GM12878 (cell line): ENCODE measurements at regions not wholly inside any gene's neighbourhood (a gene's known extent, or its start where the extent isn't known, plus 50 kb on each side); places are given as distances from the start of the nearest gene placed in this dataset.

Experiments
- ATAC-seq: fragments of 200-7000 bp; cut with Tn5 transposase; 3 replicates; pipeline ENCODE4 v1.9.1; 2020; ENCODE audit warnings: mild to moderate bottlenecking, moderate library complexity
- BruUV-seq: library from RNA; stranded (reverse); fragments of 400-500 nt; replicated peaks from 2 replicates; lab custom pipeline; 2021; lab: Mats Ljungman, UMichigan
- CTCF ChIA-PET: fragments of 300-600 bp; sonication (Branson Sonifier 250); formaldehyde crosslinking; extraction: SDS; loops from one replicate; lab custom pipeline; 2021; ENCODE audit warnings: inconsistent platforms; lab: Yijun Ruan, JAX
- POLR2A ChIA-PET: fragments of 350-600 bp; formaldehyde crosslinking; extraction: SDS; loops from one replicate; lab custom pipeline; 2021; ENCODE audit warnings: inconsistent platforms; lab: Charles Lee
- RAD21 ChIA-PET: fragments of 300-600 bp; sonication (Branson Sonifier 250); formaldehyde crosslinking; loops from one replicate; lab custom pipeline; 2023; ENCODE audit warnings: antibody characterized with exemption; ENCODE audit not compliant: unreplicated experiment; lab: Charles Lee
- SMC1A ChIA-PET: fragments of 300-600 bp; sonication (Branson Sonifier 250); formaldehyde crosslinking; loops from one replicate; lab custom pipeline; 2023; ENCODE audit not compliant: unreplicated experiment, uncharacterized antibody; lab: Charles Lee
- DNase-seq: peaks from one replicate; pipeline ENCODE4 v3.0.0-alpha.2; 2011; ENCODE audit warnings: low read depth, low spot score
- FAIRE-seq: peaks from 3 replicates; lab custom pipeline; 2011; peaks lifted over from hg19 to GRCh38; lab: Jason Lieb, UNC
- H2AFZ ChIP-seq: 2 replicates; pipeline ENCODE4 v1.6.0; 2011; ENCODE audit warnings: low read depth, low read length, control low read depth; ENCODE audit not compliant: control insufficient read depth
- H3K27ac ChIP-seq: 2 replicates; pipeline ENCODE4 v1.5.1; 2011; ENCODE audit warnings: control low read depth; ENCODE audit not compliant: control insufficient read depth, insufficient read depth
- H3K27me3 ChIP-seq, 2 experiments: replicated peaks in 1 of 2; 2 replicates each; pipeline versions ENCODE4 v1.6.0 to v1.6.1; 2011; ENCODE audit warnings: low read length in 1 of 2; ENCODE audit not compliant: control insufficient read depth in 2 of 2, insufficient read depth in 2 of 2
- H3K36me3 ChIP-seq, 2 experiments: 2 replicates each; pipeline ENCODE4 v1.5.1; 2011; ENCODE audit warnings: low read length in 1 of 2; ENCODE audit not compliant: control insufficient read depth in 2 of 2, insufficient read depth in 2 of 2
- H3K4me1 ChIP-seq: 2 replicates; pipeline ENCODE4 v1.6.1; 2011; ENCODE audit warnings: mild to moderate bottlenecking, low read length, moderate library complexity, mixed read lengths; ENCODE audit not compliant: control insufficient read depth, insufficient read depth
- H3K4me2 ChIP-seq: 2 replicates; pipeline ENCODE4 v1.6.0; 2011; ENCODE audit warnings: control low read depth; ENCODE audit not compliant: control insufficient read depth, insufficient read depth
- H3K4me3 ChIP-seq: fragments of 200-600 bp; sonication (generic); 2 replicates; pipeline ENCODE4 v1.5.1; 2016
- H3K79me2 ChIP-seq: 2 replicates; pipeline ENCODE4 v1.6.0; 2011; ENCODE audit warnings: low read length; ENCODE audit not compliant: control insufficient read depth, insufficient read depth
- H3K9ac ChIP-seq: 2 replicates; pipeline ENCODE4 v1.8.0; 2011; ENCODE audit warnings: low read length, control low read depth, mixed read lengths; ENCODE audit not compliant: control insufficient read depth, insufficient read depth
- H3K9me3 ChIP-seq: replicated peaks from 3 replicates; pipeline ENCODE4 v1.5.1; 2011; ENCODE audit warnings: mild to moderate bottlenecking, low read length; ENCODE audit not compliant: control insufficient read depth, insufficient read depth
- H4K20me1 ChIP-seq: 2 replicates; pipeline ENCODE4 v1.6.0; 2011; ENCODE audit not compliant: control insufficient read depth, insufficient read depth
- CREB1 ChIP-seq: IDR thresholded peaks from 2 replicates; pipeline ENCODE4 v1.6.1; 2012; ENCODE audit warnings: low read depth, mild to moderate bottlenecking, inconsistent platforms
- EED ChIP-seq: sonication (generic); IDR thresholded peaks from 2 replicates; pipeline ENCODE4 v1.6.1; 2016; ENCODE audit warnings: antibody characterized with exemption, low read depth
- MYC ChIP-seq: IDR thresholded peaks from 2 replicates; pipeline ENCODE4 v1.6.1; 2011; ENCODE audit warnings: mild to moderate bottlenecking, low read length, moderate library complexity, inconsistent platforms; ENCODE audit not compliant: insufficient read depth, insufficient replicate concordance, insufficient read length, severe bottlenecking
- PML ChIP-seq: IDR thresholded peaks from 2 replicates; pipeline ENCODE4 v1.6.1; 2012; ENCODE audit warnings: low read length, inconsistent platforms
- RB1 ChIP-seq: fragments of 450-650 bp; formaldehyde crosslinking; IDR thresholded peaks from 2 replicates; pipeline ENCODE4 v1.6.1; 2017; ENCODE audit warnings: mild to moderate bottlenecking, borderline replicate concordance
- RUNX3 ChIP-seq: IDR thresholded peaks from 2 replicates; pipeline ENCODE4 v1.6.1; 2012; ENCODE audit warnings: low read length, inconsistent platforms
- SMAD5 ChIP-seq: IDR thresholded peaks from 2 replicates; pipeline ENCODE4 v1.6.1; 2016; ENCODE audit warnings: antibody characterized with exemption, low read depth
- SMC3 ChIP-seq: IDR thresholded peaks from 2 replicates; pipeline ENCODE4 v1.6.1; 2011; ENCODE audit warnings: low read length, improper control_type of control experiment, borderline replicate concordance
- SREBF1 ChIP-seq: IDR thresholded peaks from 2 replicates; pipeline ENCODE4 v1.6.1; 2012; ENCODE audit warnings: mild to moderate bottlenecking, low read length
- STAT1 ChIP-seq: fragments of 450-650 bp; conservative IDR thresholded peaks from 2 replicates; pipeline ENCODE4 v1.6.1; 2014; ENCODE audit warnings: antibody characterized with exemption, mild to moderate bottlenecking
- ZNF217 ChIP-seq: fragments of 450-650 bp; IDR thresholded peaks from 2 replicates; pipeline ENCODE4 v1.6.1; 2017; ENCODE audit warnings: antibody characterized with exemption, mild to moderate bottlenecking
- ZNF384 ChIP-seq: IDR thresholded peaks from 2 replicates; pipeline ENCODE4 v1.6.1; 2012; ENCODE audit warnings: low read depth, mild to moderate bottlenecking, low read length, improper control_type of control experiment, borderline replicate concordance
- WGBS: methylation state at CpG from one replicate; pipeline ENCODE4 v1.1.6; 2016; ENCODE audit warnings: low lambda C conversion rate; ENCODE audit not compliant: insufficient replicate concordance, insufficient coverage; ENCODE audit errors: missing lambda C conversion rate; 5-methylcytosine and 5-hydroxymethylcytosine counted together
- in situ Hi-C: fragments of 300-500 bp; cut with MboI; formaldehyde crosslinking; loops from 9 replicates; pipeline ENCODE4 v1.14.3; 2018; ENCODE audit warnings: mixed read lengths
- intact Hi-C: fragments of 100-400 bp; cut with micrococcal nuclease; formaldehyde crosslinking; loops from one replicate; pipeline ENCODE4 v1.14.2; 2022; ENCODE audit not compliant: unreplicated experiment
- TF ChIP-seq, protein P1 (sequence below): IDR thresholded peaks from 2 replicates; pipeline ENCODE4 v1.6.1; 2011; ENCODE audit warnings: mild to moderate bottlenecking, low read depth, low read length, moderate library complexity; ENCODE audit not compliant: insufficient replicate concordance
- TF ChIP-seq, protein P2 (sequence below): fragments of 450-650 bp; IDR thresholded peaks from 2 replicates; pipeline ENCODE4 v1.6.1; 2017; ENCODE audit warnings: antibody characterized with exemption, mild to moderate bottlenecking, moderate library complexity
- TF ChIP-seq, protein P3 (sequence below): fragments of 450-650 bp; IDR thresholded peaks from 2 replicates; pipeline ENCODE4 v1.6.1; 2014; ENCODE audit warnings: mild to moderate bottlenecking

DNA sequence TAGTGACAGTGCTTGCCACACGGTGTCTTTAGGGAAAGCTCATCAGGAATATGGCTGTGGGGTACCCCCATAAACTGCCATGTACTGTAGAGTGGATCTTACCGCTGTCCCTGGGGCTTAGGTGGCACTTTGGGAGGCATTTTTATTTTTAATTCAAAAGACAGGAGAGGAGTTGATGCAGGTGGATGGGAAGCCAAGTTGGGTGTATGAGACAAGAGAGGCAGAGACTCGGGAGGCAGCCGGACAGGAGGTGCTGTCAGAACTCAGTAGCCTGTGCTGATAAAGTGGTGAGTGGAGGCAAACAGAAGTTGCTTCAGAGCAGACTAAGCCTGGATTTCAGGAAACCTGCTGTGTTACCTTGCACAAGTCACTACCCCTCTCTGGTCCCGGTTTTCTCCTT, 185.9 kb downstream of the TMEM132E start:
- CTCF ChIA-PET = no interaction called here
- Histone ChIP-seq H4K20me1 (no peaks in the 10 kb centered on the region), H2AFZ (no peak overlapping the region), H3K4me2 (no peak overlapping the region), H3K36me3 (no peaks in the 10 kb centered on the region), H3K4me3 (no peak overlapping the region), H3K27me3 (no peaks in the 10 kb centered on the region; a peak in 1 of 4 replicates), H3K9me3 (no peaks in the 10 kb centered on the region), H3K4me1 (no peaks in the 10 kb centered on the region), H3K27ac (no peak overlapping the region), H3K9ac (no peak overlapping the region), H3K79me2 (no peaks in the 10 kb centered on the region)
- RAD21 ChIA-PET = no interaction called here
- no peak for FAIRE-seq
- WGBS = 30% methylated on average over 5 of the region's 5 CpGs
- TF ChIP-seq SMAD5 = no peak
- no peak for TF ChIP-seq PML
- TF ChIP-seq ZNF384 = no peak
- TF ChIP-seq ZNF217 = no peak
- no peak for TF ChIP-seq EED
- BruUV-seq = no TSS peak
- in situ Hi-C loops = no loop called here
- POLR2A ChIA-PET = interaction anchor here (0.5 kb wide), 1 partner anchor 10 kb away, joined by 3 read pairs; no protein-coding TSS in a partner anchor
- intact Hi-C loops = no loop called here
- ATAC-seq = no peak
- SMC1A ChIA-PET = no interaction called here
- DNase-seq = no peak

DNA sequence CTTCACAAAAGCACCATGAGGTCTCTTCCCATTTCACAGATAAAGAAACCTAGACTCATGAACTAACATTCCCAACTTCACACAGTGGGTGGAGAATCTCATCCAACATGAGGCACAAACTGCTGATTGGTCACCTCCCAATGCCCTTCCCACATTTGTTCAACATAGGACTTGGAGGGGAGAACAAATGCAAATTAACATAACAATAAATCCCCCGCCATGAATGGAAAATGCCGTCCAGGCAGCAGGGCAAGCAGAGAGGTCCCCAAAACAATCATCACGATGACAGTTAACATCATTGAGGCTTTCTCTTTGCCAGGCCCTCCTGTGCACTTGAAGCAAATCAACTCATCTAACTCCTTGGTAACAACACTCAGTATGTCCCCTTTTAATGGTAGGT, 185.3 kb downstream of the TMEM132E start:
- FAIRE-seq = no peak
- ATAC-seq = no peak
- Histone ChIP-seq H3K27ac (no peak overlapping the region), H3K9ac (no peak overlapping the region), H3K4me2 (no peak overlapping the region), H3K4me3 (no peak overlapping the region), H3K79me2 (no peaks in the 10 kb centered on the region), H3K36me3 (no peaks in the 10 kb centered on the region), H4K20me1 (no peaks in the 10 kb centered on the region), H3K9me3 (no peaks in the 10 kb centered on the region), H2AFZ (no peak overlapping the region), H3K4me1 (no peaks in the 10 kb centered on the region), H3K27me3 (no peaks in the 10 kb centered on the region; a peak in 1 of 4 replicates)
- DNase-seq = no peak
- ChIA-PET POLR2A (no interaction called here), RAD21 (no interaction called here), CTCF (no interaction called here), SMC1A (no interaction called here)
- in situ Hi-C loops = no loop called here
- 2% methylated on average over 3 of the region's 3 CpGs for WGBS
- no TSS peak for BruUV-seq
- intact Hi-C loops = no loop called here
- no peak for TF ChIP-seq RUNX3
- TF ChIP-seq, protein P1, sequence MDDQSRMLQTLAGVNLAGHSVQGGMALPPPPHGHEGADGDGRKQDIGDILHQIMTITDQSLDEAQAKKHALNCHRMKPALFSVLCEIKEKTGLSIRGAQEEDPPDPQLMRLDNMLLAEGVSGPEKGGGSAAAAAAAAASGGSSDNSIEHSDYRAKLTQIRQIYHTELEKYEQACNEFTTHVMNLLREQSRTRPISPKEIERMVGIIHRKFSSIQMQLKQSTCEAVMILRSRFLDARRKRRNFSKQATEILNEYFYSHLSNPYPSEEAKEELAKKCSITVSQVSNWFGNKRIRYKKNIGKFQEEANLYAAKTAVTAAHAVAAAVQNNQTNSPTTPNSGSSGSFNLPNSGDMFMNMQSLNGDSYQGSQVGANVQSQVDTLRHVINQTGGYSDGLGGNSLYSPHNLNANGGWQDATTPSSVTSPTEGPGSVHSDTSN = no peak
- TF ChIP-seq STAT1 = no peak
- TF ChIP-seq, protein P2, sequence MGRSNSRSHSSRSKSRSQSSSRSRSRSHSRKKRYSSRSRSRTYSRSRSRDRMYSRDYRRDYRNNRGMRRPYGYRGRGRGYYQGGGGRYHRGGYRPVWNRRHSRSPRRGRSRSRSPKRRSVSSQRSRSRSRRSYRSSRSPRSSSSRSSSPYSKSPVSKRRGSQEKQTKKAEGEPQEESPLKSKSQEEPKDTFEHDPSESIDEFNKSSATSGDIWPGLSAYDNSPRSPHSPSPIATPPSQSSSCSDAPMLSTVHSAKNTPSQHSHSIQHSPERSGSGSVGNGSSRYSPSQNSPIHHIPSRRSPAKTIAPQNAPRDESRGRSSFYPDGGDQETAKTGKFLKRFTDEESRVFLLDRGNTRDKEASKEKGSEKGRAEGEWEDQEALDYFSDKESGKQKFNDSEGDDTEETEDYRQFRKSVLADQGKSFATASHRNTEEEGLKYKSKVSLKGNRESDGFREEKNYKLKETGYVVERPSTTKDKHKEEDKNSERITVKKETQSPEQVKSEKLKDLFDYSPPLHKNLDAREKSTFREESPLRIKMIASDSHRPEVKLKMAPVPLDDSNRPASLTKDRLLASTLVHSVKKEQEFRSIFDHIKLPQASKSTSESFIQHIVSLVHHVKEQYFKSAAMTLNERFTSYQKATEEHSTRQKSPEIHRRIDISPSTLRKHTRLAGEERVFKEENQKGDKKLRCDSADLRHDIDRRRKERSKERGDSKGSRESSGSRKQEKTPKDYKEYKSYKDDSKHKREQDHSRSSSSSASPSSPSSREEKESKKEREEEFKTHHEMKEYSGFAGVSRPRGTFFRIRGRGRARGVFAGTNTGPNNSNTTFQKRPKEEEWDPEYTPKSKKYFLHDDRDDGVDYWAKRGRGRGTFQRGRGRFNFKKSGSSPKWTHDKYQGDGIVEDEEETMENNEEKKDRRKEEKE = no peak
- TF ChIP-seq CREB1 = no peak
- no peak for TF ChIP-seq SMC3
- no peak for TF ChIP-seq SREBF1
- TF ChIP-seq MYC = no peak
- TF ChIP-seq, protein P3, sequence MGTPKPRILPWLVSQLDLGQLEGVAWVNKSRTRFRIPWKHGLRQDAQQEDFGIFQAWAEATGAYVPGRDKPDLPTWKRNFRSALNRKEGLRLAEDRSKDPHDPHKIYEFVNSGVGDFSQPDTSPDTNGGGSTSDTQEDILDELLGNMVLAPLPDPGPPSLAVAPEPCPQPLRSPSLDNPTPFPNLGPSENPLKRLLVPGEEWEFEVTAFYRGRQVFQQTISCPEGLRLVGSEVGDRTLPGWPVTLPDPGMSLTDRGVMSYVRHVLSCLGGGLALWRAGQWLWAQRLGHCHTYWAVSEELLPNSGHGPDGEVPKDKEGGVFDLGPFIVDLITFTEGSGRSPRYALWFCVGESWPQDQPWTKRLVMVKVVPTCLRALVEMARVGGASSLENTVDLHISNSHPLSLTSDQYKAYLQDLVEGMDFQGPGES = no peak
- no peak for TF ChIP-seq RB1
